MM.1S (cell line): ENCODE measurements at regions not wholly inside any gene's neighbourhood (a gene's known extent, or its start where the extent isn't known, plus 50 kb on each side); places are given as distances from the start of the nearest gene placed in this dataset.

Experiments
- CTCF ChIP-seq: fragments of 300-600 bp; sonication (generic); IDR thresholded peaks from 2 replicates; pipeline ENCODE4 v1.5.1; 2016; ENCODE audit warnings: antibody characterized with exemption, low read length, mixed read lengths
- EZH2 ChIP-seq: fragments of 300-600 bp; sonication (generic); optimal IDR thresholded peaks from 2 replicates; pipeline ENCODE3; 2017; ENCODE audit warnings: low read depth, mild to moderate bottlenecking, antibody characterized with exemption, low read length, mixed read lengths
- EZH2phosphoT487 ChIP-seq: fragments of 300-600 bp; sonication (generic); IDR thresholded peaks from 2 replicates; pipeline ENCODE4 v1.6.1; 2018; ENCODE audit warnings: antibody characterized with exemption, low read length

- TF ChIP-seq CTCF (no peak), EZH2 (no peak), EZH2phosphoT487 (no peak)
These were observed 87.3 kb upstream of the EGFR start for GRCh38 chr7:54931532-54931931.
